ENCODE measurements at regions not wholly inside any gene's neighbourhood (a gene's known extent, or its start where the extent isn't known, plus 50 kb on each side); places are given as distances from the start of the nearest gene placed in this dataset.

DNA sequence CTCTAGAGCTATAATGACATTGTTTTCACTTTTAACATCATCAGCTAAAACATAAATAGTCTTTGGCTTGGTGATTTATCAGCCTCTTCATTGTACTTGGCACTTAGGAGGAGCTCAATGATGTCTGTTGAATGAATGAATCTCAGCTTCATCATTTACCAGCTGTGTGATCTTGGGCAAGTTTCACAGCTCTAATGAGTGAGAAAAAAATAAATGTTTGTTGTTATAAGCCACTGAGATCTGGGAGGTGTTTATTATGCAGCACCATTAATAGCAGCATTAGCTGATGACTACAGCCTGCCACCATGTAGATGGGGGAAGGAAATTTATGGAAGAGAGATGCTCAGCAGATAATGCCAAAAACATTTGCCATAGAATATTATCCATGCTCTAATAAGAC lies 63.6 kb upstream of the C1QTNF7 start:
- no peaks in the 10 kb centered on the region for H3K4me1 ChIP-seq (ENCODE audit: control insufficient read depth, insufficient read depth, low read length)
- intact Hi-C loops (cut with micrococcal nuclease), result no loop called here

DNA sequence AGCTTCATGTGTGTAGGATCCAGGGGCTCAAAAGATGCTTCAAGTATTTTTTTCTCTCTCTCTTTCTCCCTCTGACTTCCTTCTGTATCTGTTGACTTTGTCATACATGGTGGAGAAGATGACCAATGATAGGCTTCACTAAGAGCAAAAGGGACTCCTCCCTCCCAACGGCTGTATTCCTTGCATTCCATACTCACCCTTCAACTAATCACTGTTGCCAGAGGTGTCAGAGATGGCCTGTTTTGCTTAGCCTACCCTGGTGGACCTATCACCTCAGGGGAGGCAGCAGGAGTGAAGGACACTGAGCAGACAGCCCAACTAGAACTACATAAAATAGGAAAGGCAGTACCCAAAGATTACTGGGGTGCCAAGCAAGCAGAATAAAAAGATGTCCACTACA lies 62.2 kb upstream of the C1QTNF7 start:
- H3K4me1 ChIP-seq (ENCODE audit: control insufficient read depth, insufficient read depth, low read length), result no peaks in the 10 kb centered on the region
- H3K27me3 ChIP-seq (ENCODE audit: control insufficient read depth, insufficient read depth, low read length), result no peaks in the 10 kb centered on the region
- intact Hi-C loops (cut with micrococcal nuclease), result no loop called here
- peaks cover 0 to 12% of the 10 kb centered on the region in 2 donors for H3K27me3 Mint-ChIP-seq (ENCODE audit: low read depth in 2 of 2)
- no peak overlapping the region for H3K4me3 Mint-ChIP-seq
- no peaks in the 10 kb centered on the region for H3K9me3 ChIP-seq (ENCODE audit: control insufficient read depth, insufficient read depth, low read length)
- TF ChIP-seq, protein P1, sequence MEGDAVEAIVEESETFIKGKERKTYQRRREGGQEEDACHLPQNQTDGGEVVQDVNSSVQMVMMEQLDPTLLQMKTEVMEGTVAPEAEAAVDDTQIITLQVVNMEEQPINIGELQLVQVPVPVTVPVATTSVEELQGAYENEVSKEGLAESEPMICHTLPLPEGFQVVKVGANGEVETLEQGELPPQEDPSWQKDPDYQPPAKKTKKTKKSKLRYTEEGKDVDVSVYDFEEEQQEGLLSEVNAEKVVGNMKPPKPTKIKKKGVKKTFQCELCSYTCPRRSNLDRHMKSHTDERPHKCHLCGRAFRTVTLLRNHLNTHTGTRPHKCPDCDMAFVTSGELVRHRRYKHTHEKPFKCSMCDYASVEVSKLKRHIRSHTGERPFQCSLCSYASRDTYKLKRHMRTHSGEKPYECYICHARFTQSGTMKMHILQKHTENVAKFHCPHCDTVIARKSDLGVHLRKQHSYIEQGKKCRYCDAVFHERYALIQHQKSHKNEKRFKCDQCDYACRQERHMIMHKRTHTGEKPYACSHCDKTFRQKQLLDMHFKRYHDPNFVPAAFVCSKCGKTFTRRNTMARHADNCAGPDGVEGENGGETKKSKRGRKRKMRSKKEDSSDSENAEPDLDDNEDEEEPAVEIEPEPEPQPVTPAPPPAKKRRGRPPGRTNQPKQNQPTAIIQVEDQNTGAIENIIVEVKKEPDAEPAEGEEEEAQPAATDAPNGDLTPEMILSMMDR (IDR thresholded peaks at IDR 0.05), result no peak
- H3K27ac ChIP-seq (ENCODE audit: low read length), result no peak overlapping the region
- DNase-seq, result no peak
- WGBS (ENCODE audit: insufficient coverage), result no CpG with 5 or more reads among the region's 1 CpG
- no peaks in the 10 kb centered on the region for H3K36me3 Mint-ChIP-seq
- no peak overlapping the region for H3K27ac Mint-ChIP-seq
- no peaks in the 10 kb centered on the region for H3K9me3 Mint-ChIP-seq
- peaks cover 7 to 11% of the 10 kb centered on the region in 2 donors for H3K4me1 Mint-ChIP-seq
- H3K36me3 ChIP-seq (ENCODE audit: control insufficient read depth, insufficient read depth, low read length), result no peaks in the 10 kb centered on the region
- H3K4me3 ChIP-seq (ENCODE audit: low read length), result no peak overlapping the region
- ATAC-seq, result no peak

More for the DNA sequence above, 63.6 kb upstream of the C1QTNF7 start:
- Histone ChIP-seq H3K27me3 (ENCODE audit: control insufficient read depth, insufficient read depth, low read length) (no peaks in the 10 kb centered on the region), H3K36me3 (ENCODE audit: control insufficient read depth, insufficient read depth, low read length) (no peaks in the 10 kb centered on the region), H3K4me3 (ENCODE audit: low read length) (no peak overlapping the region), H3K9me3 (ENCODE audit: control insufficient read depth, insufficient read depth, low read length) (no peaks in the 10 kb centered on the region), H3K27ac (ENCODE audit: low read length) (no peak overlapping the region)
- Mint-ChIP-seq H3K9me3 (no peaks in the 10 kb centered on the region), H3K36me3 (no peaks in the 10 kb centered on the region), H3K4me3 (no peak overlapping the region), H3K27ac (no peak overlapping the region), H3K27me3 (ENCODE audit: low read depth in 2 of 2) (peaks cover 0 to 12% of the 10 kb centered on the region in 2 donors), H3K4me1 (peaks cover 7 to 11% of the 10 kb centered on the region in 2 donors)
- ATAC-seq, result peak in 1 of 3 donors; percentile 20
- DNase-seq, result no peak
- TF ChIP-seq, protein P1 (IDR thresholded peaks at IDR 0.05), result no peak

DNA sequence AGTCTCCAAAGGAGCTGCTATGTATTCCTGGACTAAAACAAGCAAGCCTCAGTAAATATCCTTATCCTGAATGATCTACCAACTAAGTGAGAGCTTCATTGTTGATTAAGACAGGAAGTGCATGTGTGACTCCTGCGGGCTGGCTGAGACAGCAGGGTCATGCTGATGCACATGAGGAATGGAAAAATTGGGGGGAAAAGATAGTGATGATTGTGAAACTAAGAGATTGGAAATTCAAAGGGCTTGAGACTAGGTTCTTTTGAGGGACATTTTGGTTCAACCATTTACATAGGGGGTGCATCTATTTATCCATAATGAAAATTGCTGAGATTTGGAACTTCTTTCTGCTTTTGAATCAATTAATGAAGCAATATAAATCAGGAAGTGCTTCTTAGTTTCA lies 61.1 kb upstream of the C1QTNF7 start:
- no peak overlapping the region for H3K4me3 Mint-ChIP-seq
- peaks cover 7 to 11% of the 10 kb centered on the region in 2 donors for H3K4me1 Mint-ChIP-seq
- WGBS (ENCODE audit: insufficient coverage), result 24% methylated on average over 1 of the region's 1 CpG
- no peak overlapping the region for H3K4me3 ChIP-seq (ENCODE audit: low read length)
- H3K36me3 ChIP-seq (ENCODE audit: control insufficient read depth, insufficient read depth, low read length), result no peaks in the 10 kb centered on the region
- no peaks in the 10 kb centered on the region for H3K9me3 ChIP-seq (ENCODE audit: control insufficient read depth, insufficient read depth, low read length)
- H3K4me1 ChIP-seq (ENCODE audit: control insufficient read depth, insufficient read depth, low read length), result no peaks in the 10 kb centered on the region
- no peak overlapping the region for H3K27ac ChIP-seq (ENCODE audit: low read length)
- ATAC-seq (no peak), DNase-seq (no peak)
- H3K27ac Mint-ChIP-seq, result peak overlapping the region in 1 of 2 donors; percentile 27
- H3K9me3 Mint-ChIP-seq, result no peaks in the 10 kb centered on the region
- TF ChIP-seq, protein P1 (IDR thresholded peaks at IDR 0.05), result no peak
- peaks cover 0 to 12% of the 10 kb centered on the region in 2 donors for H3K27me3 Mint-ChIP-seq (ENCODE audit: low read depth in 2 of 2)
- H3K36me3 Mint-ChIP-seq, result no peaks in the 10 kb centered on the region
- no peaks in the 10 kb centered on the region for H3K27me3 ChIP-seq (ENCODE audit: control insufficient read depth, insufficient read depth, low read length)
- intact Hi-C loops (cut with micrococcal nuclease), result no loop called here

DNA sequence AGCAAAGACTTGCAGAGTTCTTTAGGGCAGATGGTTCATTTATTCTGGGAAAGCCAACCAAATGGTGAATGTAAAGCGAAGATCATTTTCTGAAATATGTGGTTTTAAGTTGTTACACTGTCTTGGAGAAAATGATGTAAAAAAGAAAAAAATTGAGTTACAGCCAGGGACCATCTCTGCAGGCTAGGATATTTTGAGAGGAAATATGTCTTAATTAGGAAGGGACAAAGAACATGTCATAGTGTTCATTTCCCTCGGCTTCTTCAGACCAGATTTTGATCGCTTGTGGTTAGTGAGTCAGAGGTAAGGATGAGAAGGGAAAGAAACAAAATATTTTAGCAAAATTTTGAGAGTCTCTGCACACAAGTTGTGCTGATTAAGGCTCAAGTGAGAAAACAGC lies 59.0 kb upstream of the C1QTNF7 start:
- Histone ChIP-seq H3K9me3 (ENCODE audit: control insufficient read depth, insufficient read depth, low read length) (no peaks in the 10 kb centered on the region), H3K27me3 (ENCODE audit: control insufficient read depth, insufficient read depth, low read length) (no peaks in the 10 kb centered on the region), H3K4me3 (ENCODE audit: low read length) (no peak overlapping the region), H3K36me3 (ENCODE audit: control insufficient read depth, insufficient read depth, low read length) (no peaks in the 10 kb centered on the region), H3K27ac (ENCODE audit: low read length) (no peak overlapping the region), H3K4me1 (ENCODE audit: control insufficient read depth, insufficient read depth, low read length) (no peaks in the 10 kb centered on the region)
- intact Hi-C loops (cut with micrococcal nuclease), result no loop called here
- DNase-seq (no peak), ATAC-seq (no peak)
- 41% methylated on average over 3 of the region's 3 CpGs for WGBS (ENCODE audit: insufficient coverage)
- Mint-ChIP-seq H3K4me3 (no peak overlapping the region), H3K27me3 (ENCODE audit: low read depth in 2 of 2) (peaks cover 0 to 6% of the 10 kb centered on the region in 2 donors), H3K4me1 (peaks cover 7 to 11% of the 10 kb centered on the region in 2 donors), H3K9me3 (no peaks in the 10 kb centered on the region), H3K36me3 (no peaks in the 10 kb centered on the region), H3K27ac (no peak overlapping the region)
- TF ChIP-seq, protein P1 (IDR thresholded peaks at IDR 0.05), result no peak

Data from natural killer cell (primary cell).